ENCODE measurements at regions not wholly inside any gene's neighbourhood (a gene's known extent, or its start where the extent isn't known, plus 50 kb on each side); places are given as distances from the start of the nearest gene placed in this dataset.
"Not testable (repeated sequence)": the region's sequence is repeated elsewhere in the genome, so short reads cannot be mapped to it uniquely, and the experiment has no call there.

- DNase-seq: no peak
These were observed 51.1 kb upstream of the ROPN1 start for GRCh38 chr3:124043023-124043422.

GRCh38 chr3:124044956-124045355 is 53.0 kb upstream of the ROPN1 start:
- DNase-seq: no peak

GRCh38 chr3:124048967-124049798 is 57.3 kb upstream of the ROPN1 start:
- DNase-seq: no peak

GRCh38 chr3:124051636-124052035 is 59.7 kb upstream of the ROPN1 start:
- DNase-seq: no peak

GRCh38 chr3:124053871-124054270 is 61.9 kb upstream of the ROPN1 start:
- no peak for DNase-seq

GRCh38 chr3:124056846-124057245 is 64.9 kb upstream of the ROPN1 start:
- no peak for DNase-seq

- no peak for DNase-seq
These were observed 65.5 kb upstream of the ROPN1 start for GRCh38 chr3:124057420-124057819.

GRCh38 chr3:124059580-124059979 is 67.7 kb upstream of the ROPN1 start:
- no peak for DNase-seq

GRCh38 chr3:124063197-124063909 is 71.4 kb upstream of the ROPN1 start:
- DNase-seq: no peak

- no peak for DNase-seq
These were observed 72.1 kb upstream of the ROPN1 start for GRCh38 chr3:124064050-124064449.

GRCh38 chr3:124066543-124066942 is 74.6 kb upstream of the ROPN1 start:
- DNase-seq: not testable (repeated sequence)

GRCh38 chr3:124069706-124070105 is 77.8 kb upstream of the ROPN1 start:
- not testable (repeated sequence) for DNase-seq

GRCh38 chr3:124075090-124075489 is 83.2 kb upstream of the ROPN1 start:
- DNase-seq: not testable (repeated sequence)

GRCh38 chr3:124075753-124076152 is 83.8 kb upstream of the ROPN1 start:
- no peak for DNase-seq

GRCh38 chr3:124076235-124076634 is 84.3 kb upstream of the ROPN1 start:
- no peak for DNase-seq

GRCh38 chr3:124078953-124079911 is 87.3 kb upstream of the ROPN1 start:
- DNase-seq: no peak

GRCh38 chr3:124079912-124080276 is 88.0 kb upstream of the ROPN1 start:
- no peak for DNase-seq

- DNase-seq: no peak
These were observed 90.4 kb upstream of the ROPN1 start for GRCh38 chr3:124082343-124082742.

- DNase-seq: no peak
These were observed 92.3 kb upstream of the ROPN1 start for GRCh38 chr3:124084022-124084881.

GRCh38 chr3:124088801-124089200 is 96.9 kb upstream of the ROPN1 start:
- no peak for DNase-seq

GRCh38 chr3:124089214-124089613 is 97.3 kb upstream of the ROPN1 start:
- DNase-seq: no peak

GRCh38 chr3:124091716-124092115 is 99.8 kb upstream of the ROPN1 start:
- no peak for DNase-seq
